Stimulated activated CD4-positive, alpha-beta T cell treated with anti-CD3 and anti-CD28 coated beads, Interleukin-4, amount 100 ng/mL, for 4 hours (primary cell): ENCODE measurements at regions not wholly inside any gene's neighbourhood (a gene's known extent, or its start where the extent isn't known, plus 50 kb on each side); places are given as distances from the start of the nearest gene placed in this dataset.
"Not testable (repeated sequence)": the region's sequence is repeated elsewhere in the genome, so short reads cannot be mapped to it uniquely, and the experiment has no call there.

Experiments used
- DNase-seq, 2 experiments: peaks; one replicate each; pipeline ENCODE4 v3.0.0-alpha.2; 2020

- no peak for DNase-seq
Observed at GRCh38 chr3:5488771-5489170, 301.3 kb downstream of the EDEM1 start.

- DNase-seq, result no peak
Observed at GRCh38 chr3:5489536-5489935, 302.0 kb downstream of the EDEM1 start.

- DNase-seq, result no peak
Observed at GRCh38 chr3:5494905-5495519, 307.5 kb downstream of the EDEM1 start.

- DNase-seq, result no peak
Observed at GRCh38 chr3:5497497-5497896, 310.0 kb downstream of the EDEM1 start.

GRCh38 chr3:5498981-5499380, 311.5 kb downstream of the EDEM1 start:
- DNase-seq, result no peak

- DNase-seq, result no peak
Observed at GRCh38 chr3:5499404-5499803, 311.9 kb downstream of the EDEM1 start.

GRCh38 chr3:5503136-5503535, 315.6 kb downstream of the EDEM1 start:
- no peak for DNase-seq

GRCh38 chr3:5504135-5504534, 316.6 kb downstream of the EDEM1 start:
- DNase-seq, result no peak

- no peak for DNase-seq
Observed at GRCh38 chr3:5505163-5505562, 317.7 kb downstream of the EDEM1 start.

GRCh38 chr3:5505997-5506396, 318.5 kb downstream of the EDEM1 start:
- DNase-seq, result no peak

GRCh38 chr3:5508860-5509259, 321.4 kb downstream of the EDEM1 start:
- DNase-seq, result not testable (repeated sequence)

GRCh38 chr3:5510300-5510699, 322.8 kb downstream of the EDEM1 start:
- DNase-seq, result no peak

GRCh38 chr3:5517921-5518320, 330.4 kb downstream of the EDEM1 start:
- DNase-seq, result no peak

- DNase-seq, result no peak
Observed at GRCh38 chr3:5520237-5520636, 332.7 kb downstream of the EDEM1 start.

GRCh38 chr3:5523125-5523524, 335.6 kb downstream of the EDEM1 start:
- no peak for DNase-seq

GRCh38 chr3:5531039-5531438, 343.5 kb downstream of the EDEM1 start:
- no peak for DNase-seq

- DNase-seq, result no peak
Observed at GRCh38 chr3:5531741-5532290, 344.3 kb downstream of the EDEM1 start.

GRCh38 chr3:5540532-5540931, 353.0 kb downstream of the EDEM1 start:
- DNase-seq, result no peak

- DNase-seq, result no peak
Observed at GRCh38 chr3:5542472-5542871, 355.0 kb downstream of the EDEM1 start.

GRCh38 chr3:5543047-5543446, 355.5 kb downstream of the EDEM1 start:
- no peak for DNase-seq

GRCh38 chr3:5545719-5546118, 358.2 kb downstream of the EDEM1 start:
- no peak for DNase-seq

GRCh38 chr3:5553203-5553602, 365.7 kb downstream of the EDEM1 start:
- no peak for DNase-seq

- no peak for DNase-seq
Observed at GRCh38 chr3:5554245-5554747, 366.8 kb downstream of the EDEM1 start.

- no peak for DNase-seq
Observed at GRCh38 chr3:5560199-5560598, 372.7 kb downstream of the EDEM1 start.
